GM18951 (cell line): ENCODE measurements at regions not wholly inside any gene's neighbourhood (a gene's known extent, or its start where the extent isn't known, plus 50 kb on each side); places are given as distances from the start of the nearest gene placed in this dataset.

Experiments
- POLR2A ChIP-seq: IDR thresholded peaks from 4 replicates; pipeline ENCODE4 v1.6.1; 2011; ENCODE audit warnings: mild to moderate bottlenecking; ENCODE audit not compliant: insufficient read length, insufficient read depth; ENCODE audit errors: extremely low read depth
- in situ Hi-C: fragments of 300-500 bp; cut with MboI; formaldehyde crosslinking; loops from one replicate; pipeline ENCODE4 v1.12.0; 2022; ENCODE audit warnings: low sequenced_read_pairs, mixed read lengths, inconsistent platforms; ENCODE audit not compliant: unreplicated experiment

- in situ Hi-C loops, result no loop called here
These were observed 1270.6 kb downstream of the KCNT2 start for GRCh38 chr1:195337646-195338045.

GRCh38 chr1:195336812-195337211, 1271.4 kb downstream of the KCNT2 start:
- in situ Hi-C loops, result no loop called here
- TF ChIP-seq POLR2A, result no peak

More at GRCh38 chr1:195337646-195338045, 1270.6 kb downstream of the KCNT2 start:
- TF ChIP-seq POLR2A, result no peak

DNA sequence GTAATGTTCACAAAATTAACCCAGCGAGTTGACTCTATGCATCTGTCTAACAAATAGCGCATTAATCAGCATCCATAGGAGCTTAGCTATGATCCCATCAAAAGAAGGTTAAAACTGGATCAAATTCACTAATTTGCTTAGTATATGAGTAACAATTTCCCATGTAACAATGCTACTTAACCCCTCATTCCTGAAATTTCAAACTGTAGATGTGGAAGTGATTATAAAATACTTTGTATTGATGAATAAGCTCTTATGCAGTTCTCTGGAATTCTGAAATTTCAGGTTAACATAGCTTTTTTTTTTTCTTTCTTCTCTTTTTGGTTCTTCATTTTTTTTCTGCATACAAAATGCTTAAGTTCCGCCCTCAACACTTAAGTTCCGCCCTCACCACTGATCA, 1272.7 kb downstream of the KCNT2 start:
- TF ChIP-seq POLR2A, result no peak
- in situ Hi-C loops, result no loop called here

DNA sequence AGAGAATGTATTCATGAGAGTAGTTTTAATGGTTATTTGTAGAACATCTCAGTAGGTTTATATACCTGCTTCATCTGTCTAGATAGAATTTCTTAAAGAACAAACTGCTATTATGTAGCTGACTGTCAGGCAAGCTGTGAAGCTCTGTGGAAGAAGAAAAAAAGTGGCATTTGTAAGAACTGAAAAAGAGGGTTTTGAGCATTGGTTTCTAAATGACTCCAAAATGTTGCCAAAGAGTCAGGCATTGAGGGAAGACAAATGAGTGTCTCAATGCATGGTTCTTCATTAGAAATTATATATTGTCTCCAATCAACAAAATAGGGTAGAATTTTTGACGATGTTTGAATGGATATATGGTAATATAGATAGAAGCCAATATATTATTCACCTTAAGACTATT, 1276.1 kb downstream of the KCNT2 start:
- in situ Hi-C loops, result no loop called here
- no peak for TF ChIP-seq POLR2A

GRCh38 chr1:195328681-195329080, 1279.6 kb downstream of the KCNT2 start:
- no peak for TF ChIP-seq POLR2A
- in situ Hi-C loops, result no loop called here

GRCh38 chr1:195328102-195328501, 1280.1 kb downstream of the KCNT2 start:
- TF ChIP-seq POLR2A, result no peak
- in situ Hi-C loops, result no loop called here

- in situ Hi-C loops, result no loop called here
- no peak for TF ChIP-seq POLR2A
These were observed 1280.9 kb downstream of the KCNT2 start for GRCh38 chr1:195327361-195327760.

- TF ChIP-seq POLR2A, result no peak
- in situ Hi-C loops, result no loop called here
These were observed 1281.9 kb downstream of the KCNT2 start for GRCh38 chr1:195326325-195326724.

DNA sequence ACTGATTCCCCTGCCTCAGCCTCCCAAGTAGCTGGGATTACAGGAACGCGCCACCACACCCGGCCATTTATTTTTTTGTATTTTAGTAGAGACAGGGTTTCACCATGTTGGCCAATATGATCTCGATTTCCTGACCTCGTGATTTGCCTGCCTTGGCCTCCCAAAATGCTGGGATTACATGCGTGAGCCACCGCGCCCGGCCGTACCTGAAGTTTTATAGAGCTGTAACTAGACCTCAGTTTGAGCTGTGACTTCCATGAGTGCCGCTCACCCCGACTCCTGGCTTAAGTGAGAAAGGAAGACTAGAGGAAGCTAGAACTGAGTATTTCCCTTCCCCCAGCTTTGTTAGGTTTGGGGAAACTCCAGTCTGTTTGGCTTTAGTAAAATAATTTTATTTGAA, 1283.1 kb downstream of the KCNT2 start:
- in situ Hi-C loops, result no loop called here
- no peak for TF ChIP-seq POLR2A

GRCh38 chr1:195306281-195306680, 1302.0 kb downstream of the KCNT2 start:
- no peak for TF ChIP-seq POLR2A
- in situ Hi-C loops, result no loop called here

DNA sequence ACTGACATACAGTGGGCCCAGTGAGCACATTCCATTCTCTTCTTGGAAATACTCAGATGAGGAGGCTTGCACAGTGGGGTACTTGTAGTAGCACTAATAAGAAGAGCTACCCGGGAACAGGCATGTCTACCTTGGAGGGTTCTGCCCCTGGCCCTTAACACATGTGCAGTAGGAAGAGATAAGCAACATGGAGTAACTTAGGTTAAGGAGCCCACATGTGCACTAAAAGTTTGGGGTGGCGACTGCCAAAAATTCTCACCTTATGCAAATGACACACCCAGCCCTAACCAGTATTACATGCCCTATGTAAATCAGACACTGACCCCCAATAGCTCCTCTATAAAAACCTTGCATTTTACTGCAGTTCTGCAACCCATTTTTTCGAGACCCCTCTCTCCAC, 1313.3 kb downstream of the KCNT2 start:
- in situ Hi-C loops, result no loop called here
- no peak for TF ChIP-seq POLR2A

DNA sequence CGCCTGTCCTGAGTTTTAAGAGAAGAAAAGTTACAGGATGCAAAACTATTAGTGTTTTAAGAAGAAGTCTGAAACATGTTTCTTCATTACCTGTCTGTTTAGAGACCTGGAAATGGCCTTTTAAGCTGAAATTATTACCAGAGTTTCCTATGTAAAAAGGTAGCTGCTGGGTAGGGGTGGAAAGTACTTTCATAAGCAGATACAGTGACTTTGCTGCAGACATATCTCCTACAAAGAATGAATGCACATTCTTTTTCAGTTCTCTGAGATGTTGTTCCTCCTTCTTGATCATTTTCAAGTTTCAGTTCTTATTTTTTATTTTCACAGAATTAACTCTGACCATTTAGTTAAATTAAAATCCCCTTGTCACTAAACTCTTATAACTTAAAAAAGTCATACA, 1329.6 kb downstream of the KCNT2 start:
- in situ Hi-C loops, result no loop called here
- no peak for TF ChIP-seq POLR2A

GRCh38 chr1:195275710-195276109, 1332.5 kb downstream of the KCNT2 start:
- TF ChIP-seq POLR2A, result no peak
- in situ Hi-C loops, result no loop called here

DNA sequence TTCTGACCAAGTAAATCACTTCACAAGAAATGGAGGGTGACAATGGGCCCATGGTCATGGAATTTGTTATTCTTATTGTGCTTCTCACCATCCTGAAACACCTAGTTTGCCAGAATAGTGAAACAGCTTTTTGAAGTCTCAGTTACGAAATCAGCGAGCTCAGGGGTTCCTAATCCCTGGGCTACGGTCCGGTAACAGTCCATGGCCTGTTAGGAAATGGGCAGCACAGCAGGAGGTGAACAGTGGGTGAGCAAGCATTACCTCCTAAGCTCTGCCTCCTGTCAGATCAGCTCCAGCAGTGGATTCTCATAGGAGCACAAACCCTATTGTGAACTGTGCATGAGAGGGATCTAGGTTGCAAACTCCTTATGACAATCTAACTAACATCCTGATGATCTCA, 1356.3 kb downstream of the KCNT2 start:
- in situ Hi-C loops, result no loop called here
- no peak for TF ChIP-seq POLR2A

GRCh38 chr1:195243492-195243891, 1364.7 kb downstream of the KCNT2 start:
- no peak for TF ChIP-seq POLR2A
- in situ Hi-C loops, result no loop called here
